H1 (cell line): ENCODE measurements at regions not wholly inside any gene's neighbourhood (a gene's known extent, or its start where the extent isn't known, plus 50 kb on each side); places are given as distances from the start of the nearest gene placed in this dataset.

Experiments used
- CTCF ChIA-PET: fragments of 300-600 bp; sonication (Branson Sonifier 250); formaldehyde crosslinking; loops from one replicate; lab custom pipeline; 2021; ENCODE audit not compliant: partially characterized antibody; lab: Charles Lee
- POLR2A ChIA-PET: fragments of 300-600 bp; sonication (Branson Sonifier 250); formaldehyde crosslinking; loops from one replicate; lab custom pipeline; 2021; ENCODE audit warnings: inconsistent platforms; ENCODE audit not compliant: partially characterized antibody; lab: Charles Lee
- DNase-seq, 2 experiments: peaks; one replicate each; pipeline versions ENCODE4 v3.0.0 to v3.0.0-alpha.2; 2010 to 2022; ENCODE audit warnings: low spot score in 2 of 2, low read depth in 1 of 2, mixed read lengths in 1 of 2
- FAIRE-seq: peaks from 2 replicates; lab custom pipeline; 2011; peaks lifted over from hg19 to GRCh38; lab: Jason Lieb, UNC
- H2AFZ ChIP-seq: 2 replicates; pipeline ENCODE4 v1.8.1; 2012; ENCODE audit warnings: low read length, inconsistent platforms
- H2AK5ac ChIP-seq: 2 replicates; pipeline ENCODE4 v1.6.1; 2013; ENCODE audit warnings: low read depth, low read length
- H2BK120ac ChIP-seq: replicated peaks from 2 replicates; pipeline ENCODE3; 2013; ENCODE audit warnings: low read depth, low read length, inconsistent platforms
- H2BK12ac ChIP-seq: 2 replicates; pipeline ENCODE4 v1.6.1; 2013; ENCODE audit warnings: low read depth, low read length
- H2BK15ac ChIP-seq: 2 replicates; pipeline ENCODE4 v1.6.1; 2013; ENCODE audit warnings: low read length
- H2BK20ac ChIP-seq: 2 replicates; pipeline ENCODE4 v1.6.1; 2013; ENCODE audit warnings: low read length
- H2BK5ac ChIP-seq: 2 replicates; pipeline ENCODE4 v1.6.1; 2013; ENCODE audit warnings: low read depth, low read length
- H3K14ac ChIP-seq: 2 replicates; pipeline ENCODE4 v1.6.1; 2013; ENCODE audit warnings: inconsistent platforms; ENCODE audit not compliant: insufficient read length
- H3K18ac ChIP-seq: 2 replicates; pipeline ENCODE4 v1.6.1; 2013; ENCODE audit warnings: low read length; ENCODE audit errors: extremely low read depth
- H3K23ac ChIP-seq: 2 replicates; pipeline ENCODE4 v1.6.1; 2013; ENCODE audit warnings: inconsistent platforms; ENCODE audit not compliant: insufficient read length
- H3K23me2 ChIP-seq: 2 replicates; pipeline ENCODE4 v1.6.1; 2013; ENCODE audit warnings: low read depth, low read length
- H3K27ac ChIP-seq: 2 replicates; pipeline ENCODE4 v1.6.1; 2011; ENCODE audit warnings: low read depth, low read length, inconsistent platforms
- H3K27me3 ChIP-seq, 4 experiments: replicated peaks in 1 of 4; 1 replicate in 1 of 4; 2 replicates in 3 of 4; pipeline versions ENCODE4 v1.6.1 to v1.8.1; 2011 to 2013; ENCODE audit warnings: low read length in 3 of 4, mild to moderate bottlenecking in 3 of 4, inconsistent platforms in 2 of 4, mixed read lengths in 2 of 4, moderate library complexity in 1 of 4; ENCODE audit not compliant: control insufficient read depth in 3 of 4, insufficient read depth in 3 of 4; ENCODE audit errors: extremely low read depth in 1 of 4
- H3K36me3 ChIP-seq, 4 experiments: 2 replicates each; pipeline versions ENCODE4 v1.6.1 to v1.8.1; 2011 to 2013; ENCODE audit warnings: mild to moderate bottlenecking in 4 of 4, low read length in 3 of 4, moderate library complexity in 2 of 4, control low read depth in 1 of 4, inconsistent platforms in 1 of 4; ENCODE audit not compliant: insufficient read depth in 4 of 4, control insufficient read depth in 2 of 4
- H3K4ac ChIP-seq: replicated peaks from 2 replicates; pipeline ENCODE3; 2013; ENCODE audit warnings: low read length, low read depth, mixed read lengths, inconsistent platforms; ENCODE audit not compliant: insufficient read length
- H3K4me1 ChIP-seq, 4 experiments: replicated peaks in 1 of 4; 1 replicate in 1 of 4; 2 replicates in 3 of 4; pipeline versions ENCODE4 v1.6.1 to v1.8.1; 2011 to 2013; ENCODE audit warnings: low read length in 3 of 4, inconsistent platforms in 2 of 4, mixed read lengths in 1 of 4; ENCODE audit not compliant: insufficient read depth in 4 of 4, control insufficient read depth in 3 of 4
- H3K4me2 ChIP-seq, 2 experiments: 2 replicates each; pipeline versions ENCODE4 v1.6.1 to v1.8.1; 2011 to 2013; ENCODE audit warnings: low read depth in 2 of 2, low read length in 2 of 2, control low read depth in 1 of 2, inconsistent platforms in 1 of 2, mild to moderate bottlenecking in 1 of 2; ENCODE audit not compliant: insufficient read depth in 1 of 2
- H3K4me3 ChIP-seq, 4 experiments: fragments of 200-600, 300-600 bp in 1 of 4; sonication (generic), shearing (Covaris generic), sonication (Bioruptor Twin) in 1 of 4; 2 replicates each; pipeline versions ENCODE4 v1.5.1 to v1.8.1; 2011 to 2016; ENCODE audit warnings: low read length in 4 of 4, low read depth in 3 of 4, control low read depth in 2 of 4, inconsistent platforms in 2 of 4, mild to moderate bottlenecking in 2 of 4, mixed read lengths in 1 of 4, moderate library complexity in 1 of 4; ENCODE audit not compliant: insufficient read depth in 2 of 4; ENCODE audit errors: extremely low read depth in 1 of 4
- H3K56ac ChIP-seq: replicated peaks from 2 replicates; pipeline ENCODE3; 2013; ENCODE audit warnings: low read depth, mild to moderate bottlenecking, mixed read lengths, low read length, inconsistent platforms; ENCODE audit not compliant: insufficient read length
- H3K79me1 ChIP-seq: 2 replicates; pipeline ENCODE4 v1.6.1; 2013; ENCODE audit warnings: low read depth, low read length, control low read depth
- H3K79me2 ChIP-seq, 2 experiments: 2 replicates each; pipeline versions ENCODE4 v1.6.1 to v1.8.1; 2012 to 2013; ENCODE audit warnings: low read length in 2 of 2, mild to moderate bottlenecking in 2 of 2, inconsistent platforms in 1 of 2; ENCODE audit not compliant: insufficient read depth in 2 of 2, control insufficient read depth in 1 of 2
- H3K9ac ChIP-seq, 4 experiments: replicated peaks in 1 of 4; 1 replicate in 1 of 4; 2 replicates in 3 of 4; pipeline versions ENCODE4 v1.6.1 to v1.8.1; 2011 to 2013; ENCODE audit warnings: low read depth in 3 of 4, low read length in 3 of 4, control low read depth in 2 of 4, mild to moderate bottlenecking in 2 of 4, moderate library complexity in 2 of 4, inconsistent platforms in 1 of 4; ENCODE audit errors: extremely low read depth in 1 of 4
- H3K9me3 ChIP-seq, 2 experiments: 2 replicates each; pipeline versions ENCODE4 v1.6.1 to v1.8.1; 2012 to 2013; ENCODE audit warnings: mild to moderate bottlenecking in 2 of 2, moderate library complexity in 2 of 2, control low read depth in 1 of 2, inconsistent platforms in 1 of 2, low read depth in 1 of 2, low read length in 1 of 2, mixed read lengths in 1 of 2; ENCODE audit not compliant: insufficient read depth in 2 of 2
- H4K20me1 ChIP-seq, 2 experiments: replicated peaks in 1 of 2; 2 replicates each; pipeline versions ENCODE3 to v1.8.1; 2011 to 2013; ENCODE audit warnings: inconsistent platforms in 2 of 2, low read length in 2 of 2, mild to moderate bottlenecking in 1 of 2; ENCODE audit not compliant: insufficient read depth in 2 of 2, control insufficient read depth in 1 of 2
- H4K5ac ChIP-seq: 2 replicates; pipeline ENCODE4 v1.6.1; 2013; ENCODE audit warnings: low read length, low read depth, mixed read lengths, inconsistent platforms; ENCODE audit not compliant: insufficient read length
- H4K8ac ChIP-seq: 2 replicates; pipeline ENCODE4 v1.8.0; 2013; ENCODE audit warnings: mild to moderate bottlenecking, moderate library complexity, low read length, inconsistent platforms; ENCODE audit not compliant: insufficient read depth; ENCODE audit errors: extremely low read depth
- H4K91ac ChIP-seq: replicated peaks from 2 replicates; pipeline ENCODE3; 2013; ENCODE audit warnings: low read length, mixed read lengths, inconsistent platforms; ENCODE audit not compliant: insufficient read length
- ASH2L ChIP-seq: fragments of 200-600, 300-600 bp; sonication (generic); IDR thresholded peaks from one replicate; pipeline ENCODE4 v1.7.1; 2017; ENCODE audit warnings: low read length
- EP300 ChIP-seq, 2 experiments: IDR thresholded peaks; 1 replicate in 1 of 2; 2 replicates in 1 of 2; pipeline ENCODE4 v1.6.1; 2011 to 2012; ENCODE audit warnings: low read depth in 2 of 2, low read length in 2 of 2, mild to moderate bottlenecking in 2 of 2, borderline replicate concordance in 1 of 2, inconsistent platforms in 1 of 2, moderate library complexity in 1 of 2
- GTF2F1 ChIP-seq: IDR thresholded peaks from 2 replicates; pipeline ENCODE4 v1.6.1; 2012; ENCODE audit warnings: low read depth, low read length, improper control_type of control experiment, borderline replicate concordance
- HDAC6 ChIP-seq: IDR thresholded peaks from one replicate; pipeline ENCODE4 v1.7.1; 2012; ENCODE audit warnings: low read depth, mild to moderate bottlenecking, inconsistent platforms, low read length, moderate library complexity
- JUND ChIP-seq: IDR thresholded peaks from 2 replicates; pipeline ENCODE4 v1.6.1; 2011; ENCODE audit warnings: mild to moderate bottlenecking, improper control_type of control experiment, low read length
- MAFK ChIP-seq: IDR thresholded peaks from 2 replicates; pipeline ENCODE4 v1.6.1; 2012; ENCODE audit warnings: low read depth, mild to moderate bottlenecking, improper control_type of control experiment, low read length
- RXRA ChIP-seq: IDR thresholded peaks from 2 replicates; pipeline ENCODE4 v1.6.1; 2011; ENCODE audit warnings: low read depth, mild to moderate bottlenecking, low read length, moderate library complexity; ENCODE audit not compliant: insufficient read depth
- SIN3A ChIP-seq, 2 experiments: IDR thresholded peaks in 1 of 2; conservative IDR thresholded peaks in 1 of 2; 2 replicates each; pipeline ENCODE4 v1.6.1; 2011 to 2012; ENCODE audit warnings: low read length in 2 of 2, improper control_type of control experiment in 1 of 2, low read depth in 1 of 2, mild to moderate bottlenecking in 1 of 2
- TAF1 ChIP-seq: IDR thresholded peaks from 2 replicates; pipeline ENCODE4 v1.6.1; 2011; ENCODE audit warnings: mild to moderate bottlenecking, low read depth, low read length
- TAF7 ChIP-seq: optimal IDR thresholded peaks from 2 replicates; pipeline ENCODE3; 2011; ENCODE audit warnings: low read depth, mild to moderate bottlenecking, inconsistent platforms, low read length, moderate library complexity, borderline replicate concordance
- TCF12 ChIP-seq: IDR thresholded peaks from 2 replicates; pipeline ENCODE4 v1.6.1; 2011; ENCODE audit warnings: low read depth, mild to moderate bottlenecking, low read length
- WGBS, 2 experiments: shearing (Covaris generic) in 1 of 2; methylation state at CpG; one replicate each; pipeline versions ENCODE4 v1.1.6 to v1.1.7; 2013 to 2015; ENCODE audit warnings: low lambda C conversion rate in 2 of 2, mixed read lengths in 2 of 2, inconsistent platforms in 1 of 2, low coverage in 1 of 2, missing lambda C conversion rate in 1 of 2; ENCODE audit not compliant: insufficient replicate concordance in 2 of 2, insufficient coverage in 1 of 2, insufficient read length in 1 of 2; ENCODE audit errors: extremely low coverage in 1 of 2, missing lambda C conversion rate in 1 of 2; 5-methylcytosine and 5-hydroxymethylcytosine counted together

DNA sequence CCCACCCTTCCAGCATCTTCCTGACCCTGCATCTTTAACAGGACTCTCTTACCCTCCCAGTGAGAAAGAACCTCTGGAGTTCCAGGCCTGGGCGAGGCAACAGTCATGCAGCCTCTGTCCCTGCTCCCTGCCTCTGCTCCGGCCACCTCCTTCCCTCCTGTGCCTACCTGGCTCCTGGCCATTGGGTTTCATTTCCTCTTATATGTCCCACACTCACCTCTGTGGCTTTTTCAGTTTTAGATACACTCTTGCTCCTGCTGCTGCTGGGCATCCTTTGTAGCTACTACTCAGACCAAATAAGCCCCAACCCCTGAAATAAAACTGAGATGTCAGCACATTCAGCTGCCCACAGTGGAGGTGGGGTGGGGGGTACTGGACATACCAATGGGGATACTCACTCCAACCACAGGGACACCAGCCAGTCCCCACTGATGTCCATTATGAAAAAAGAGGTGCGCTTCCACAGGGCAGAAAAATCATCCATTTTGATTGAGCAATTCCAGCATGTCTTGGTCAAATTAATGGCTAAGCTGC, 99.1 kb upstream of the NRXN3 start:
- FAIRE-seq, result no peak
- no peak overlapping the region for H3K27ac ChIP-seq
- POLR2A ChIA-PET, result interaction anchor here (1.0 kb wide), 1 partner anchor 10 kb away, joined by 3 read pairs; no protein-coding TSS in a partner anchor

More for the DNA sequence above, 99.1 kb upstream of the NRXN3 start:
- Histone ChIP-seq H3K9me3 (no peaks in the 10 kb centered on the region), H2BK120ac (no peak overlapping the region), H3K18ac (no peak overlapping the region), H3K36me3 (no peaks in the 10 kb centered on the region), H2BK20ac (no peak overlapping the region), H3K79me1 (no peaks in the 10 kb centered on the region), H3K4ac (no peak overlapping the region), H4K20me1 (no peaks in the 10 kb centered on the region), H3K4me2 (no peak overlapping the region), H2BK5ac (no peak overlapping the region), H3K56ac (no peak overlapping the region), H3K23ac (no peak overlapping the region), H3K27me3 (no peaks in the 10 kb centered on the region), H3K23me2 (no peaks in the 10 kb centered on the region), H3K14ac (no peak overlapping the region), H2AFZ (no peak overlapping the region), H4K5ac (no peak overlapping the region), H3K4me1 (no peaks in the 10 kb centered on the region), H2AK5ac (no peak overlapping the region), H2BK15ac (no peak overlapping the region), H3K4me3 (no peak overlapping the region), H2BK12ac (no peak overlapping the region), H4K8ac (no peak overlapping the region), H3K9ac (no peak overlapping the region), H3K79me2 (no peaks in the 10 kb centered on the region), H4K91ac (no peak overlapping the region)
- no peak for TF ChIP-seq TAF1
- TF ChIP-seq SIN3A (conservative IDR thresholded peaks at IDR 0.05 in 1 of 2, IDR thresholded peaks at IDR 0.05 in 1 of 2; ENCODE audit: low read depth in 1 of 2, low read length in 2 of 2), result no peak
- no peak for TF ChIP-seq HDAC6
- no peak for TF ChIP-seq ASH2L
- no peak for TF ChIP-seq RXRA
- TF ChIP-seq GTF2F1, result no peak
- no peak for TF ChIP-seq TAF7
- TF ChIP-seq EP300 (IDR thresholded peaks at IDR 0.05; ENCODE audit: borderline replicate concordance in 1 of 2, low read depth in 2 of 2, low read length in 2 of 2), result no peak
- no peak for TF ChIP-seq JUND
- no peak for TF ChIP-seq TCF12
- no peak for TF ChIP-seq MAFK
- WGBS, 2 experiments, result 97% methylated on average over 3 of the region's 3 CpGs; no CpG with 5 or more reads in 1 of the 2 experiments
- CTCF ChIA-PET, result no interaction called here
- DNase-seq, result no peak
